A549 (cell line): ENCODE measurements at regions not wholly inside any gene's neighbourhood (a gene's known extent, or its start where the extent isn't known, plus 50 kb on each side); places are given as distances from the start of the nearest gene placed in this dataset.

Experiments used
- CHD2 ChIP-seq: fragments of 150-350 bp; IDR thresholded peaks from 2 replicates; pipeline ENCODE4 v1.6.1; 2014; ENCODE audit warnings: low read length; ENCODE audit not compliant: partially characterized antibody
- CTCF ChIP-seq: fragments of >200 bp; sonication (Bioruptor Twin); formaldehyde crosslinking; IDR thresholded peaks from 3 replicates; pipeline ENCODE4 v1.5.1; 2016
- EP300 ChIP-seq, 2 experiments: fragments of >200 bp; sonication (Bioruptor Twin); formaldehyde crosslinking; IDR thresholded peaks; 2 replicates in 1 of 2; 3 replicates in 1 of 2; pipeline ENCODE4 v1.6.1; 2016 to 2017
- ESRRA ChIP-seq: fragments of 150-350 bp; IDR thresholded peaks from 2 replicates; pipeline ENCODE4 v1.6.1; 2014; ENCODE audit warnings: mild to moderate bottlenecking, low read length, borderline replicate concordance
- FOSB ChIP-seq: fragments of 250-450 bp; sonication (Bioruptor Pico); IDR thresholded peaks from 2 replicates; pipeline ENCODE4 v1.5.0; 2020; ENCODE audit warnings: mild to moderate bottlenecking, moderate library complexity
- JUN ChIP-seq, 2 experiments: fragments of >200 bp; sonication (Bioruptor Twin); formaldehyde crosslinking; IDR thresholded peaks; 2 replicates in 1 of 2; 3 replicates in 1 of 2; pipeline ENCODE4 v1.6.1; 2016 to 2017
- POLR2A ChIP-seq: IDR thresholded peaks from 2 replicates; pipeline ENCODE4 v1.6.1; 2012; ENCODE audit warnings: mild to moderate bottlenecking, low read length
- RAD21 ChIP-seq, 2 experiments: fragments of >200 bp in 1 of 2; sonication (Bioruptor Twin) in 1 of 2; formaldehyde crosslinking in 1 of 2; IDR thresholded peaks in 1 of 2; conservative IDR thresholded peaks in 1 of 2; 2 replicates in 1 of 2; 3 replicates in 1 of 2; pipeline ENCODE4 v1.6.1; 2012 to 2018; ENCODE audit warnings: inconsistent platforms in 1 of 2
- REST ChIP-seq: fragments of 200-600 bp; sonication (generic); IDR thresholded peaks from 2 replicates; pipeline ENCODE4 v1.6.1; 2016; ENCODE audit warnings: antibody characterized with exemption, mild to moderate bottlenecking, moderate library complexity

GRCh38 chr3:194025951-194026350 is 110.0 kb upstream of the HES1 start:
- TF ChIP-seq POLR2A (no peak), FOSB (CRISPR knock-in tag) (no peak), ESRRA (no peak), CTCF (no peak), EP300 (IDR thresholded peaks at IDR 0.05) (no peak), REST (no peak), RAD21 (conservative IDR thresholded peaks at IDR 0.05 in 1 of 2, IDR thresholded peaks at IDR 0.05 in 1 of 2) (no peak), CHD2 (no peak), JUN (IDR thresholded peaks at IDR 0.05) (no peak)
